Lower leg skin (tissue), 4 donors: ENCODE measurements at regions not wholly inside any gene's neighbourhood (a gene's known extent, or its start where the extent isn't known, plus 50 kb on each side); places are given as distances from the start of the nearest gene placed in this dataset.

Experiments
- DNase-seq, 2 donors: peaks; one replicate each; pipeline ENCODE4 v3.0.0-alpha.2; 2019; ENCODE audit warnings: low spot score in 2 of 2
- H3K4me3 ChIP-seq: fragments of 200-600 bp; sonication (generic); 2 replicates; pipeline ENCODE4 v1.5.1; 2017; ENCODE audit warnings: mild to moderate bottlenecking, low read depth; ENCODE audit not compliant: poor library complexity, severe bottlenecking
- POLR2A ChIP-seq, 2 donors: fragments of 450-650 bp; IDR thresholded peaks; one replicate each; pipeline ENCODE4 v1.6.1; 2016 to 2017; ENCODE audit warnings: antibody characterized with exemption in 2 of 2, mild to moderate bottlenecking in 1 of 2, moderate library complexity in 1 of 2
- WGBS, 2 donors: methylation state at CpG; one replicate each; pipeline ENCODE4 v1.1.5; 2018; 5-methylcytosine and 5-hydroxymethylcytosine counted together
- intact Hi-C: fragments of 100-400 bp; cut with DNase I; formaldehyde crosslinking; loops from one replicate; pipeline ENCODE4 v1.15.0; 2023; ENCODE audit warnings: low total_unique reads
- TF ChIP-seq, protein P1 (sequence below), 3 donors: fragments of 450-650 bp; IDR thresholded peaks; one replicate each; pipeline ENCODE4 v1.5.1; 2016; ENCODE audit warnings: antibody characterized with exemption in 3 of 3, mild to moderate bottlenecking in 3 of 3, moderate library complexity in 2 of 3

GRCh38 chr7:3244241-3244814 is 56.7 kb upstream of the SDK1 start:
- no peak for TF ChIP-seq POLR2A (IDR thresholded peaks at IDR 0.05)
- TF ChIP-seq, protein P1, sequence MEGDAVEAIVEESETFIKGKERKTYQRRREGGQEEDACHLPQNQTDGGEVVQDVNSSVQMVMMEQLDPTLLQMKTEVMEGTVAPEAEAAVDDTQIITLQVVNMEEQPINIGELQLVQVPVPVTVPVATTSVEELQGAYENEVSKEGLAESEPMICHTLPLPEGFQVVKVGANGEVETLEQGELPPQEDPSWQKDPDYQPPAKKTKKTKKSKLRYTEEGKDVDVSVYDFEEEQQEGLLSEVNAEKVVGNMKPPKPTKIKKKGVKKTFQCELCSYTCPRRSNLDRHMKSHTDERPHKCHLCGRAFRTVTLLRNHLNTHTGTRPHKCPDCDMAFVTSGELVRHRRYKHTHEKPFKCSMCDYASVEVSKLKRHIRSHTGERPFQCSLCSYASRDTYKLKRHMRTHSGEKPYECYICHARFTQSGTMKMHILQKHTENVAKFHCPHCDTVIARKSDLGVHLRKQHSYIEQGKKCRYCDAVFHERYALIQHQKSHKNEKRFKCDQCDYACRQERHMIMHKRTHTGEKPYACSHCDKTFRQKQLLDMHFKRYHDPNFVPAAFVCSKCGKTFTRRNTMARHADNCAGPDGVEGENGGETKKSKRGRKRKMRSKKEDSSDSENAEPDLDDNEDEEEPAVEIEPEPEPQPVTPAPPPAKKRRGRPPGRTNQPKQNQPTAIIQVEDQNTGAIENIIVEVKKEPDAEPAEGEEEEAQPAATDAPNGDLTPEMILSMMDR (IDR thresholded peaks at IDR 0.05): no peak
- WGBS, 2 donors: 47 to 57% methylated on average over 7 of the region's 7 CpGs
- no peak overlapping the region for H3K4me3 ChIP-seq
- peak in 1 of 2 donors; percentile 29 for DNase-seq
- intact Hi-C loops: no loop called here

DNA sequence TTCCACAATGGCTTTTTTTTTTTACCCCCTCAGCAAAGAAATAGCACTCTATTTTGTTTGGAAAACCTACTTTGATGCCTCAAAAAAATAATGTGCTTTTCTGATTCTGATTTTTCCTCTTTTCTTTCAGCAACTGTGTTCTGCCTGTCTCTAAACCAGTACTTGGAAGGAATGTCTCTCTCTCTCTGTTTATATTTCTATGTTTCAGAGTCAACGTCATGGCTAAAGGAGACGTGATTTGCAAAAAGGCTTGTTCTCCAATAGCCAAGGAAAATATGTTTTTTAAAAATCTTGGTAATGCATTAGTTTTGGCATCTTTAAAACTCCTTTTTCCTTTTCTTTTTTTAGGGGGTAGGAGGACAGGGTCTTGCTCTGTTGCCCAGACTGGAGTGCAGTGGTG is 56.0 kb upstream of the SDK1 start:
- TF ChIP-seq POLR2A (IDR thresholded peaks at IDR 0.05): no peak
- TF ChIP-seq, protein P1 (IDR thresholded peaks at IDR 0.05): no peak
- H3K4me3 ChIP-seq: no peak overlapping the region
- WGBS, 2 donors: 66 to 70% methylated on average over 2 of the region's 2 CpGs
- intact Hi-C loops: no loop called here
- DNase-seq: no peak

DNA sequence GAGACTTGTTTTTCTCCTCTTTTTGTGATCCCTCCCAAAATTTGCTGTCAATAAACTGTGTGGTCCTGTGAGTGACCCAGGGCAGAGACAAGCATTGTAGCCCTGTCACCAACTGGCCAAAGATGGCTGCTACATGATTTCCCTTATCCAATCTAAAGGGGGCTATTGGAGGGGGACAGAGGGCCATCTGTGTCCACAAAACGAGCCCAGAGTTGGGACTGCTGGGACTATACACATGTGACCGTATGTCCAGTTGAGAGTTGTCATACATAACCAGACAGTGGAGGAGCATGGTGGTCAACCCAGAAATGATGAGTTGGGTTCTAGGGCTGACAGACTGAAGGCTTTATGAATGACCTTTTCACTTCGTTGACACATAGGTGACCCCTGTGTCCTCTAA is 55.3 kb upstream of the SDK1 start:
- no peak overlapping the region for H3K4me3 ChIP-seq
- intact Hi-C loops: no loop called here
- peak in 1 of 2 donors; percentile 43 for DNase-seq
- WGBS, 2 donors: 85 to 89% methylated on average over 3 of the region's 3 CpGs
- TF ChIP-seq POLR2A (IDR thresholded peaks at IDR 0.05): no peak
- TF ChIP-seq, protein P1 (IDR thresholded peaks at IDR 0.05): no peak

- 81 to 91% methylated on average over 3 of the region's 3 CpGs for WGBS, 2 donors
- H3K4me3 ChIP-seq: no peak overlapping the region
- intact Hi-C loops: no loop called here
- TF ChIP-seq, protein P1 (IDR thresholded peaks at IDR 0.05): no peak
- no peak for TF ChIP-seq POLR2A (IDR thresholded peaks at IDR 0.05)
- peak in 1 of 2 donors; percentile 28 for DNase-seq
Observed at GRCh38 chr7:3246127-3246526, 54.9 kb upstream of the SDK1 start.

- TF ChIP-seq, protein P1 (IDR thresholded peaks at IDR 0.05): no peak
- TF ChIP-seq POLR2A (IDR thresholded peaks at IDR 0.05): no peak
- WGBS, 2 donors: 75 to 79% methylated on average over 4 of the region's 4 CpGs
- H3K4me3 ChIP-seq: no peak overlapping the region
- peak in 1 of 2 donors; percentile 12 for DNase-seq
- intact Hi-C loops: no loop called here
Observed at GRCh38 chr7:3246651-3247050, 54.4 kb upstream of the SDK1 start.

GRCh38 chr7:3250725-3251124 is 50.3 kb upstream of the SDK1 start:
- TF ChIP-seq, protein P1 (IDR thresholded peaks at IDR 0.05): no peak
- TF ChIP-seq POLR2A (IDR thresholded peaks at IDR 0.05): no peak
- intact Hi-C loops: no loop called here
- WGBS, 2 donors: 89 to 97% methylated on average over 5 of the region's 5 CpGs
- H3K4me3 ChIP-seq: no peak overlapping the region
- DNase-seq: no peak
